ENCODE measurements at regions not wholly inside any gene's neighbourhood (a gene's known extent, or its start where the extent isn't known, plus 50 kb on each side); places are given as distances from the start of the nearest gene placed in this dataset.
"Not testable (repeated sequence)": the region's sequence is repeated elsewhere in the genome, so short reads cannot be mapped to it uniquely, and the experiment has no call there.

DNA sequence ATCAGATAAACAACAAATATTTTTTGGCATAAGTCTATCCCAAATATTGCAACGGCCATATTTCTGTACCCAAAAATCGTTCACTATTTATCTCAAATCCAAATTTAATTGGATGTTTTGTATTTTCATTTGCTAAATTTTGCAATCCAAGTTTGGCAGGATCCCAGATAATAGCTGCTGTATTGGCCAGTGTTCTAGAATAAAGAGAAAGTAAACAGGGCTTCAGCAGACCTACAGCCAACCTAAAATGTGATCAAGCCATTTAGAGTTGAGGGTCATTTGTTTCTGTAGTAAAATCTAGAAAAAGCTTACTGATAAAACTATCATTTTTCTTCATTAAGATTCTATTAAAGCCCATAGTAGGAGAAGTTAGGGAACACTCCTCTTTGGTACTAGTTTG, 506.6 kb upstream of the PTBP2 start:
- Histone ChIP-seq H3K27me3 (ENCODE audit: control insufficient read depth, insufficient read depth, low read length) (no peaks in the 10 kb centered on the region), H3K36me3 (ENCODE audit: control insufficient read depth, insufficient read depth, low read length) (no peaks in the 10 kb centered on the region), H3K4me3 (ENCODE audit: low read depth, low read length) (no peak overlapping the region)
- DNase-seq (ENCODE audit: low read depth), result no peak
- TF ChIP-seq CTCF (IDR thresholded peaks at IDR 0.05; ENCODE audit: insufficient read depth, low read length, poor library complexity, severe bottlenecking), result no peak

GRCh38 chr1:96220651-96221050, 500.9 kb upstream of the PTBP2 start:
- no peaks in the 10 kb centered on the region for H3K36me3 ChIP-seq (ENCODE audit: control insufficient read depth, insufficient read depth, low read length)
- H3K27me3 ChIP-seq (ENCODE audit: control insufficient read depth, insufficient read depth, low read length), result no peaks in the 10 kb centered on the region
- no peak for DNase-seq (ENCODE audit: low read depth)
- no peak for TF ChIP-seq CTCF (IDR thresholded peaks at IDR 0.05; ENCODE audit: insufficient read depth, low read length, poor library complexity, severe bottlenecking)
- no peak overlapping the region for H3K4me3 ChIP-seq (ENCODE audit: low read depth, low read length)

- no peak for TF ChIP-seq CTCF (IDR thresholded peaks at IDR 0.05; ENCODE audit: insufficient read depth, low read length, poor library complexity, severe bottlenecking)
- H3K27me3 ChIP-seq (ENCODE audit: control insufficient read depth, insufficient read depth, low read length), result no peaks in the 10 kb centered on the region
- DNase-seq (ENCODE audit: low read depth), result no peak
- H3K4me3 ChIP-seq (ENCODE audit: low read depth, low read length), result no peak overlapping the region
- no peaks in the 10 kb centered on the region for H3K36me3 ChIP-seq (ENCODE audit: control insufficient read depth, insufficient read depth, low read length)
Measured at GRCh38 chr1:96222701-96223100, 498.9 kb upstream of the PTBP2 start.

DNA sequence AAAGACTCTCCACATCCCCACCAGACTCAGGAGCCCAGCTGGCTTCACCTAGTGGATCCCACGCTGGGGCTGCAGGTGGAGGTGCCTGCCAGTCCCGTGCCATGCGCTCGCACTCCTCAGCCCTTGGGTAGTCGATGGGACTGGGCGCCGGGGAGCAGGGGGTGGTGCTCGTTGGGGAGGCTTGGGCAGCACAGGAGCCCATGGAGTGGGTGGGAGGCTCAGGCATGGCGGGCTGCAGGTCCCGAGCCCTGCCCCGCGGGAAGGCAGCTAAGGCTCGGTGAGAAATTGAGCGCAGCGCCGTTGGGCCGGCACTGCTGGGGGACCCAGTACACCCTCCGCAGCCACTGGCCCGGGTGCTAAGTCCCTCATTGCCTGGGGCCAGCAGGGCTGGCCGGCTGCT, 497.4 kb upstream of the PTBP2 start:
- H3K27me3 ChIP-seq (ENCODE audit: control insufficient read depth, insufficient read depth, low read length); H3K4me3 ChIP-seq (ENCODE audit: low read depth, low read length); DNase-seq (ENCODE audit: low read depth); H3K36me3 ChIP-seq (ENCODE audit: control insufficient read depth, insufficient read depth, low read length): not testable (repeated sequence)

- Histone ChIP-seq H3K4me3 (ENCODE audit: low read depth, low read length) (no peak overlapping the region), H3K36me3 (ENCODE audit: control insufficient read depth, insufficient read depth, low read length) (no peaks in the 10 kb centered on the region), H3K27me3 (ENCODE audit: control insufficient read depth, insufficient read depth, low read length) (no peaks in the 10 kb centered on the region)
- no peak for DNase-seq (ENCODE audit: low read depth)
- TF ChIP-seq CTCF (IDR thresholded peaks at IDR 0.05; ENCODE audit: insufficient read depth, low read length, poor library complexity, severe bottlenecking), result no peak
Measured at GRCh38 chr1:96233422-96233821, 488.2 kb upstream of the PTBP2 start.

- H3K36me3 ChIP-seq (ENCODE audit: control insufficient read depth, insufficient read depth, low read length), result no peaks in the 10 kb centered on the region
- no peak for TF ChIP-seq CTCF (IDR thresholded peaks at IDR 0.05; ENCODE audit: insufficient read depth, low read length, poor library complexity, severe bottlenecking)
- H3K4me3 ChIP-seq (ENCODE audit: low read depth, low read length), result no peak overlapping the region
- DNase-seq (ENCODE audit: low read depth), result no peak
- no peaks in the 10 kb centered on the region for H3K27me3 ChIP-seq (ENCODE audit: control insufficient read depth, insufficient read depth, low read length)
Measured at GRCh38 chr1:96234299-96234698, 487.3 kb upstream of the PTBP2 start.
